PC-9 (cell line): ENCODE measurements at regions not wholly inside any gene's neighbourhood (a gene's known extent, or its start where the extent isn't known, plus 50 kb on each side); places are given as distances from the start of the nearest gene placed in this dataset.

Experiments
- BruUV-seq: library from RNA; stranded (reverse); fragments of 400-500 nt; replicated peaks from 2 replicates; lab custom pipeline; 2021; lab: Mats Ljungman, UMichigan
- CTCF ChIA-PET: fragments of 300-600 bp; sonication (Branson Sonifier 250); formaldehyde crosslinking; loops from one replicate; lab custom pipeline; 2022; ENCODE audit warnings: antibody characterized with exemption; lab: Charles Lee
- POLR2A ChIA-PET: fragments of 300-600 bp; sonication (Branson Sonifier 250); formaldehyde crosslinking; loops from one replicate; lab custom pipeline; 2022; ENCODE audit warnings: antibody characterized with exemption; ENCODE audit not compliant: unreplicated experiment; lab: Charles Lee
- DNase-seq, 2 experiments: peaks; one replicate each; pipeline versions ENCODE4 v3.0.0 to v3.0.0-alpha.2; 2015 to 2022; ENCODE audit warnings: mixed read lengths in 1 of 2
- H2AFZ ChIP-seq: fragments of 200-600 bp; sonication (generic); 2 replicates; pipeline ENCODE4 v1.8.1; 2017; ENCODE audit warnings: antibody characterized with exemption
- H3F3A ChIP-seq: fragments of 200-600 bp; sonication (generic); 2 replicates; pipeline ENCODE4 v1.8.1; 2017; ENCODE audit warnings: antibody characterized with exemption, mild to moderate bottlenecking, low read depth; ENCODE audit not compliant: insufficient read depth
- H3K27ac ChIP-seq: fragments of 200-600 bp; sonication (generic); 2 replicates; pipeline ENCODE4 v1.6.1; 2016; ENCODE audit warnings: mixed run types
- H3K27me3 ChIP-seq: fragments of 200-600 bp; sonication (generic); 2 replicates; pipeline ENCODE4 v1.6.1; 2016; ENCODE audit warnings: low read depth, mixed run types; ENCODE audit not compliant: insufficient read depth
- H3K36me3 ChIP-seq: fragments of 200-600 bp; sonication (generic); 2 replicates; pipeline ENCODE4 v1.6.1; 2016; ENCODE audit warnings: low read depth, mixed run types
- H3K4me1 ChIP-seq: fragments of 200-600 bp; sonication (generic); replicated peaks from 2 replicates; pipeline ENCODE4 v1.6.1; 2016; ENCODE audit warnings: mixed run types; ENCODE audit not compliant: insufficient read depth
- H3K4me2 ChIP-seq: fragments of 200-600 bp; sonication (generic); 2 replicates; pipeline ENCODE4 v1.6.1; 2017; ENCODE audit warnings: mixed run types
- H3K4me3 ChIP-seq: fragments of 200-600 bp; sonication (generic); 2 replicates; pipeline ENCODE4 v1.6.1; 2016; ENCODE audit warnings: mixed run types
- H3K79me2 ChIP-seq: fragments of 200-600 bp; sonication (generic); 2 replicates; pipeline ENCODE4 v1.6.1; 2017; ENCODE audit warnings: low read depth, mixed run types
- H3K9me2 ChIP-seq: fragments of 200-600 bp; sonication (generic); 2 replicates; pipeline ENCODE4 v1.8.1; 2017; ENCODE audit warnings: mild to moderate bottlenecking; ENCODE audit not compliant: insufficient read depth
- H3K9me3 ChIP-seq: fragments of 200-600 bp; sonication (generic); 2 replicates; pipeline ENCODE4 v1.8.1; 2016; ENCODE audit warnings: low read depth; ENCODE audit not compliant: insufficient read depth
- H4K20me1 ChIP-seq: fragments of 200-600 bp; sonication (generic); 2 replicates; pipeline ENCODE4 v1.8.1; 2017; ENCODE audit not compliant: insufficient read depth
- EZH2 ChIP-seq: fragments of 200-600 bp; sonication (generic); IDR thresholded peaks from 2 replicates; pipeline ENCODE4 v1.8.0; 2017; ENCODE audit warnings: antibody characterized with exemption, low read depth
- intact Hi-C: fragments of 100-400 bp; cut with micrococcal nuclease; formaldehyde crosslinking; loops from one replicate; pipeline ENCODE4 v1.10.0; 2022; ENCODE audit not compliant: unreplicated experiment
- TF ChIP-seq, protein P1 (sequence below): fragments of 200-600 bp; sonication (generic); conservative IDR thresholded peaks from 2 replicates; pipeline ENCODE4 v1.6.1; 2017; ENCODE audit warnings: mixed run types, antibody characterized with exemption, mild to moderate bottlenecking, moderate library complexity

DNA sequence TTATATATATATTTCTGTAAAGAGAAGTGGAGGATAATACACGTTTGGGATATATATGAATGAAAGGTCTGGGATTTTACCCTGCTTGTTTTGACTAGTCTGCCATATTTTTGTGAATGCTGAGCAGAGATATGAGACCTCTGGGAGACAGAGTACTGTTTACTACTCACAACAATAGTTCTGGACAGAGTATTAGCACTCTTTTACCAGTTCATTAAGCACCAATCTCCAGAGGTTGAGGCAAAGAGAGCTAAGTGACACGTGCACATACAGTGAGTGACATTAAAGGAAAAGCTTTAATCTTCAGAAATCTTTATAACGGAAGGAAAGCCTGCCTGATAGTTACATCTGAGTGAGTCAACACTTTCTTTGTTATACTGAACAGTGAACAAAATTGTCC is 1452.7 kb upstream of the TENM3 start:
- ChIA-PET CTCF (no interaction called here), POLR2A (no interaction called here)
- Histone ChIP-seq H3K9me2 (no peaks in the 10 kb centered on the region), H3K9me3 (no peaks in the 10 kb centered on the region), H3K4me1 (no peaks in the 10 kb centered on the region), H3K4me3 (no peak overlapping the region), H2AFZ (no peak overlapping the region), H3K79me2 (no peaks in the 10 kb centered on the region), H4K20me1 (no peaks in the 10 kb centered on the region), H3K27me3 (no peaks in the 10 kb centered on the region), H3K36me3 (no peaks in the 10 kb centered on the region), H3F3A (no peaks in the 10 kb centered on the region), H3K27ac (no peak overlapping the region), H3K4me2 (no peak overlapping the region)
- intact Hi-C loops = no loop called here
- no peak for DNase-seq
- no peak for TF ChIP-seq EZH2
- TF ChIP-seq, protein P1, sequence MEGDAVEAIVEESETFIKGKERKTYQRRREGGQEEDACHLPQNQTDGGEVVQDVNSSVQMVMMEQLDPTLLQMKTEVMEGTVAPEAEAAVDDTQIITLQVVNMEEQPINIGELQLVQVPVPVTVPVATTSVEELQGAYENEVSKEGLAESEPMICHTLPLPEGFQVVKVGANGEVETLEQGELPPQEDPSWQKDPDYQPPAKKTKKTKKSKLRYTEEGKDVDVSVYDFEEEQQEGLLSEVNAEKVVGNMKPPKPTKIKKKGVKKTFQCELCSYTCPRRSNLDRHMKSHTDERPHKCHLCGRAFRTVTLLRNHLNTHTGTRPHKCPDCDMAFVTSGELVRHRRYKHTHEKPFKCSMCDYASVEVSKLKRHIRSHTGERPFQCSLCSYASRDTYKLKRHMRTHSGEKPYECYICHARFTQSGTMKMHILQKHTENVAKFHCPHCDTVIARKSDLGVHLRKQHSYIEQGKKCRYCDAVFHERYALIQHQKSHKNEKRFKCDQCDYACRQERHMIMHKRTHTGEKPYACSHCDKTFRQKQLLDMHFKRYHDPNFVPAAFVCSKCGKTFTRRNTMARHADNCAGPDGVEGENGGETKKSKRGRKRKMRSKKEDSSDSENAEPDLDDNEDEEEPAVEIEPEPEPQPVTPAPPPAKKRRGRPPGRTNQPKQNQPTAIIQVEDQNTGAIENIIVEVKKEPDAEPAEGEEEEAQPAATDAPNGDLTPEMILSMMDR = no peak
- BruUV-seq = no TSS peak

DNA sequence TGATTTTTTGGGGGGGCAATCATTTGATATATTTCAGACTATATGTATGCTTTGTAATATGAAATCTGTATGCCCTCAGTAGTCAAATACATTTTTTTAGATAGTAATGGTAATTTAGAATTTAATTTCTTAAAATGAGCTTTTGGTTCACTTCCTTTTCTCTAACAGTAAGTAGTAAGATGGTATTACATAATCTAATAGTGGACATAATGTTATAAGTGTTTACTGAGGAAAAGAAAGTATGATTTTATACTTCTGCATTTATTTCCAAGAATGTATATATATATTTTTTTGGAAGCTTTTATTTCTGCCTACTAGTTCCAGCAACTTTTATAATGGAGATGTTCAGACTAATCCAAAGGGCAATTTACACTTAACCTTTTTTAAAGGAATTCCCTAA is 1450.7 kb upstream of the TENM3 start:
- intact Hi-C loops = no loop called here
- TF ChIP-seq EZH2 = no peak
- TF ChIP-seq, protein P1 = no peak
- H3K9me2 ChIP-seq = no peaks in the 10 kb centered on the region
- no peaks in the 10 kb centered on the region for H3K36me3 ChIP-seq
- no peak overlapping the region for H3K4me2 ChIP-seq
- no peak for DNase-seq
- H2AFZ ChIP-seq = no peak overlapping the region
- H3F3A ChIP-seq = no peaks in the 10 kb centered on the region
- ChIA-PET POLR2A (no interaction called here), CTCF (no interaction called here)
- no TSS peak for BruUV-seq
- no peaks in the 10 kb centered on the region for H3K9me3 ChIP-seq
- H3K27ac ChIP-seq = no peak overlapping the region
- no peaks in the 10 kb centered on the region for H3K79me2 ChIP-seq
- no peaks in the 10 kb centered on the region for H4K20me1 ChIP-seq
- H3K4me3 ChIP-seq = no peak overlapping the region
- no peaks in the 10 kb centered on the region for H3K4me1 ChIP-seq
- H3K27me3 ChIP-seq = no peaks in the 10 kb centered on the region

GRCh38 chr4:180794333-180794732 is 1448.9 kb upstream of the TENM3 start:
- intact Hi-C loops = no loop called here
- no TSS peak for BruUV-seq
- Histone ChIP-seq H3K4me2 (no peak overlapping the region), H3K27ac (no peak overlapping the region), H3F3A (no peaks in the 10 kb centered on the region), H2AFZ (no peak overlapping the region), H3K9me3 (no peaks in the 10 kb centered on the region), H3K36me3 (no peaks in the 10 kb centered on the region), H4K20me1 (no peaks in the 10 kb centered on the region), H3K4me3 (no peak overlapping the region), H3K9me2 (no peaks in the 10 kb centered on the region), H3K4me1 (no peaks in the 10 kb centered on the region), H3K79me2 (no peaks in the 10 kb centered on the region), H3K27me3 (no peaks in the 10 kb centered on the region)
- CTCF ChIA-PET = no interaction called here
- TF ChIP-seq, protein P1 = no peak
- TF ChIP-seq EZH2 = no peak
- DNase-seq = no peak
- POLR2A ChIA-PET = no interaction called here
